ENCODE measurements at regions not wholly inside any gene's neighbourhood (a gene's known extent, or its start where the extent isn't known, plus 50 kb on each side); places are given as distances from the start of the nearest gene placed in this dataset.

GRCh38 chr2:161533218-161533617 lies 91.0 kb upstream of the SLC4A10 start:
- Histone ChIP-seq H3K9me3 (peaks cover 0 to 3% (median 0%) of the 10 kb centered on the region in 4 donors), H3K36me3 (no peaks in the 10 kb centered on the region), H3K27me3 (no peaks in the 10 kb centered on the region), H3K4me3 (no peak overlapping the region), H3K27ac (no peak overlapping the region), H3K4me1 (no peaks in the 10 kb centered on the region)
- WGBS, 2 donors = 85 to 100% methylated on average over 1 of the region's 1 CpG
- TF ChIP-seq POLR2AphosphoS5 (IDR thresholded peaks at IDR 0.05) (no peak), CTCF (IDR thresholded peaks at IDR 0.05) (no peak), POLR2A (IDR thresholded peaks at IDR 0.05) (no peak), EP300 (IDR thresholded peaks at IDR 0.05) (no peak)
- DNase-seq (no peak), ATAC-seq (ENCODE audit: low FRiP score in 2 of 2) (no peak)

GRCh38 chr2:161546635-161547034 lies 77.6 kb upstream of the SLC4A10 start:
- no peak for TF ChIP-seq EP300 (IDR thresholded peaks at IDR 0.05)
- TF ChIP-seq CTCF (IDR thresholded peaks at IDR 0.05) = no peak
- TF ChIP-seq POLR2A (IDR thresholded peaks at IDR 0.05) = no peak
- TF ChIP-seq POLR2AphosphoS5 (IDR thresholded peaks at IDR 0.05) = no peak
- no peaks in the 10 kb centered on the region for H3K9me3 ChIP-seq
- H3K4me1 ChIP-seq = no peaks in the 10 kb centered on the region
- H3K36me3 ChIP-seq = no peaks in the 10 kb centered on the region
- ATAC-seq (ENCODE audit: low FRiP score in 2 of 2) (no peak), DNase-seq (no peak)
- no peaks in the 10 kb centered on the region for H3K27me3 ChIP-seq
- H3K4me3 ChIP-seq = no peak overlapping the region
- no peak overlapping the region for H3K27ac ChIP-seq
- 89 to 90% methylated on average over 9 of the region's 9 CpGs for WGBS, 2 donors

- Histone ChIP-seq H3K36me3 (no peaks in the 10 kb centered on the region), H3K27ac (no peak overlapping the region), H3K27me3 (no peaks in the 10 kb centered on the region), H3K4me3 (no peak overlapping the region), H3K4me1 (no peaks in the 10 kb centered on the region), H3K9me3 (no peaks in the 10 kb centered on the region)
- ATAC-seq (ENCODE audit: low FRiP score in 2 of 2) = no peak
- no peak for DNase-seq
- TF ChIP-seq POLR2A (IDR thresholded peaks at IDR 0.05) (no peak), CTCF (IDR thresholded peaks at IDR 0.05) (no peak), EP300 (IDR thresholded peaks at IDR 0.05) (no peak), POLR2AphosphoS5 (IDR thresholded peaks at IDR 0.05) (no peak)
- 79 to 82% methylated on average over 4 of the region's 4 CpGs for WGBS, 2 donors
Measured at GRCh38 chr2:161547130-161547529, 77.1 kb upstream of the SLC4A10 start.

- DNase-seq (no peak), ATAC-seq (ENCODE audit: low FRiP score in 2 of 2) (no peak)
- H3K27ac ChIP-seq = no peak overlapping the region
- no peaks in the 10 kb centered on the region for H3K27me3 ChIP-seq
- 42 to 55% methylated on average over 1 of the region's 1 CpG for WGBS, 2 donors
- no peaks in the 10 kb centered on the region for H3K36me3 ChIP-seq
- no peak overlapping the region for H3K4me3 ChIP-seq
- H3K4me1 ChIP-seq = no peaks in the 10 kb centered on the region
- TF ChIP-seq POLR2A (IDR thresholded peaks at IDR 0.05) = no peak
- TF ChIP-seq POLR2AphosphoS5 (IDR thresholded peaks at IDR 0.05) = no peak
- TF ChIP-seq EP300 (IDR thresholded peaks at IDR 0.05) = no peak
- no peak for TF ChIP-seq CTCF (IDR thresholded peaks at IDR 0.05)
- no peaks in the 10 kb centered on the region for H3K9me3 ChIP-seq
Measured at GRCh38 chr2:161552015-161552414, 72.2 kb upstream of the SLC4A10 start.

GRCh38 chr2:161555826-161556225 lies 68.4 kb upstream of the SLC4A10 start:
- no peak for DNase-seq
- WGBS, 2 donors = 71 to 79% methylated on average over 3 of the region's 3 CpGs

More at GRCh38 chr2:161555826-161556225, 68.4 kb upstream of the SLC4A10 start:
- H3K27ac ChIP-seq = no peak overlapping the region
- TF ChIP-seq CTCF (IDR thresholded peaks at IDR 0.05) (no peak), POLR2A (IDR thresholded peaks at IDR 0.05) (no peak), POLR2AphosphoS5 (IDR thresholded peaks at IDR 0.05) (no peak), EP300 (IDR thresholded peaks at IDR 0.05) (no peak)
- ATAC-seq (ENCODE audit: low FRiP score in 2 of 2) = no peak
- no peak overlapping the region for H3K4me3 ChIP-seq
- no peaks in the 10 kb centered on the region for H3K4me1 ChIP-seq
- H3K36me3 ChIP-seq = no peaks in the 10 kb centered on the region
- H3K9me3 ChIP-seq = no peaks in the 10 kb centered on the region
- H3K27me3 ChIP-seq = no peaks in the 10 kb centered on the region
